Adrenal gland (tissue), 5 donors: ENCODE measurements at regions not wholly inside any gene's neighbourhood (a gene's known extent, or its start where the extent isn't known, plus 50 kb on each side); places are given as distances from the start of the nearest gene placed in this dataset.

Experiments
- CTCF ChIP-seq, 6 experiments: fragments of 450-650 bp in 4 of 6; fragments of 200-600 bp in 2 of 6; sonication (generic) in 1 of 6; IDR thresholded peaks; 1 replicate in 5 of 6; 2 replicates in 1 of 6; pipeline versions ENCODE4 v1.5.1 to v1.8.0; 2016 to 2021; ENCODE audit warnings: antibody characterized with exemption in 6 of 6, mild to moderate bottlenecking in 2 of 6, moderate library complexity in 1 of 6
- POLR2A ChIP-seq, 2 donors: fragments of 450-650 bp; IDR thresholded peaks; one replicate each; pipeline ENCODE4 v1.6.1; 2017; ENCODE audit warnings: antibody characterized with exemption in 2 of 2, mild to moderate bottlenecking in 2 of 2, moderate library complexity in 1 of 2
- donor health status: DM: no; HTN: no; CAD: no.

DNA sequence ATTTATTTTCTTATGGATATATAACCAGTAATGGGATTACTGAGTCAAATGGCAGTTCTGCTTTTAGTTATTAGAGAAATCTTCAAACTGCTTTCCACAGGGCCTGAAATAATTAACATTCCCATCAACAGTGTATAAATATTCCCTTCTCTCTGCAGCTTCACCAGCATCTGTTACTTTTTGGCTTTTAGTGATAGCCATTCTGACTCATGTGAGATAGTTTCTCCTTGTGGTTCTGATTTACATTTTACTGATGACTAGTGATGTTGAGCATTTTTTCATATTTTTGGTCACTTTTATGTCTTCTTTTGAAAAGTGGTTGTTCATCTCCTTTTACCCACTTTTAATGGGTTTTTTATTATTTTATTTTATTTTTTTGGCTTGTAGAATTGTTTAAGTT, 1290.3 kb upstream of the CDH9 start:
- TF ChIP-seq CTCF (IDR thresholded peaks at IDR 0.05) (no peak), POLR2A (IDR thresholded peaks at IDR 0.05) (no peak)
